Bronchial epithelial cell (primary cell): ENCODE measurements at regions not wholly inside any gene's neighbourhood (a gene's known extent, or its start where the extent isn't known, plus 50 kb on each side); places are given as distances from the start of the nearest gene placed in this dataset.
"Not testable (repeated sequence)": the region's sequence is repeated elsewhere in the genome, so short reads cannot be mapped to it uniquely, and the experiment has no call there.

Experiments
- DNase-seq: peaks from one replicate; pipeline ENCODE4 v3.0.0-alpha.2; 2010; ENCODE audit warnings: low read depth
- FAIRE-seq: peaks from 2 replicates; lab custom pipeline; 2011; peaks lifted over from hg19 to GRCh38; lab: Jason Lieb, UNC
- H3K27me3 ChIP-seq: 2 replicates; pipeline ENCODE4 v1.5.1; 2011; ENCODE audit warnings: low read length; ENCODE audit not compliant: control insufficient read depth, insufficient read depth
- H3K36me3 ChIP-seq: 2 replicates; pipeline ENCODE4 v1.5.1; 2011; ENCODE audit warnings: low read length; ENCODE audit not compliant: control insufficient read depth, insufficient read depth
- H3K4me3 ChIP-seq: 2 replicates; pipeline ENCODE4 v1.5.1; 2011; ENCODE audit warnings: mild to moderate bottlenecking, low read depth, low read length, control low read depth
- CTCF ChIP-seq: IDR thresholded peaks from 2 replicates; pipeline ENCODE4 v1.5.1; 2011; ENCODE audit warnings: mild to moderate bottlenecking, moderate library complexity, low read length, control low read depth, inconsistent platforms; ENCODE audit not compliant: insufficient read depth, severe bottlenecking

- FAIRE-seq (no peak), DNase-seq (no peak)
- TF ChIP-seq CTCF, result no peak
- H3K4me3 ChIP-seq, result no peak overlapping the region
- H3K36me3 ChIP-seq, result no peaks in the 10 kb centered on the region
- H3K27me3 ChIP-seq, result no peaks in the 10 kb centered on the region
These were observed 138.6 kb upstream of the SGCG start for GRCh38 chr13:23042181-23042580.

GRCh38 chr13:23044906-23045305, 135.9 kb upstream of the SGCG start:
- Histone ChIP-seq H3K4me3 (no peak overlapping the region), H3K36me3 (no peaks in the 10 kb centered on the region), H3K27me3 (no peaks in the 10 kb centered on the region)
- no peak for TF ChIP-seq CTCF
- no peak for FAIRE-seq
- DNase-seq, result peak; percentile 53

- FAIRE-seq, result no peak
- TF ChIP-seq CTCF, result no peak
- H3K36me3 ChIP-seq, result no peaks in the 10 kb centered on the region
These were observed 130.7 kb upstream of the SGCG start for GRCh38 chr13:23050126-23050525.

GRCh38 chr13:23053711-23054110, 127.1 kb upstream of the SGCG start:
- H3K36me3 ChIP-seq, H3K27me3 ChIP-seq, H3K4me3 ChIP-seq, DNase-seq, FAIRE-seq: not testable (repeated sequence)

More at GRCh38 chr13:23050126-23050525, 130.7 kb upstream of the SGCG start:
- DNase-seq, result no peak
- Histone ChIP-seq H3K27me3 (no peaks in the 10 kb centered on the region), H3K4me3 (no peak overlapping the region)

GRCh38 chr13:23059173-23059572, 121.6 kb upstream of the SGCG start:
- Histone ChIP-seq H3K27me3 (no peaks in the 10 kb centered on the region), H3K36me3 (no peaks in the 10 kb centered on the region), H3K4me3 (no peak overlapping the region)
- no peak for DNase-seq
- no peak for FAIRE-seq
- TF ChIP-seq CTCF, result no peak

- FAIRE-seq, result no peak
- TF ChIP-seq CTCF, result no peak
- Histone ChIP-seq H3K36me3 (no peaks in the 10 kb centered on the region), H3K27me3 (no peaks in the 10 kb centered on the region), H3K4me3 (no peak overlapping the region)
- DNase-seq, result no peak
These were observed 119.8 kb upstream of the SGCG start for GRCh38 chr13:23060959-23061358.
